ENCODE measurements at regions not wholly inside any gene's neighbourhood (a gene's known extent, or its start where the extent isn't known, plus 50 kb on each side); places are given as distances from the start of the nearest gene placed in this dataset.

- Histone ChIP-seq H3K9ac (ENCODE audit: insufficient read length) (no peak overlapping the region), H3K36me3 (ENCODE audit: insufficient read depth, low read length) (no peaks in the 10 kb centered on the region), H3K27ac (no peak overlapping the region), H3K4me3 (no peak overlapping the region), H3K9me3 (ENCODE audit: low read depth, low read length) (no peaks in the 10 kb centered on the region)
- no peak for TF ChIP-seq EZH2 (IDR thresholded peaks at IDR 0.05)
- no peak for TF ChIP-seq FOXP2 (optimal IDR thresholded peaks at IDR 0.05; ENCODE audit: control extremely low read depth, extremely low read length, insufficient read depth)
- TF ChIP-seq POLR2AphosphoS5 (IDR thresholded peaks at IDR 0.05; ENCODE audit: borderline replicate concordance, low read depth, low read length), result no peak
- no peak for DNase-seq (ENCODE audit: low read depth, low spot score)
Measured at GRCh38 chr16:64712026-64712425, 409.8 kb downstream of the CDH11 start.

GRCh38 chr16:64711596-64711995 is 410.3 kb downstream of the CDH11 start:
- H3K4me3 ChIP-seq, result no peak overlapping the region
- TF ChIP-seq POLR2AphosphoS5 (IDR thresholded peaks at IDR 0.05; ENCODE audit: borderline replicate concordance, low read depth, low read length), result no peak
- no peak for TF ChIP-seq EZH2 (IDR thresholded peaks at IDR 0.05)
- no peak for TF ChIP-seq FOXP2 (optimal IDR thresholded peaks at IDR 0.05; ENCODE audit: control extremely low read depth, extremely low read length, insufficient read depth)

GRCh38 chr16:64711026-64711425 is 410.8 kb downstream of the CDH11 start:
- no peak for DNase-seq (ENCODE audit: low read depth, low spot score)

More at GRCh38 chr16:64711596-64711995, 410.3 kb downstream of the CDH11 start:
- Histone ChIP-seq H3K36me3 (ENCODE audit: insufficient read depth, low read length) (no peaks in the 10 kb centered on the region), H3K9me3 (ENCODE audit: low read depth, low read length) (no peaks in the 10 kb centered on the region), H3K9ac (ENCODE audit: insufficient read length) (no peak overlapping the region), H3K27ac (no peak overlapping the region)
- no peak for DNase-seq (ENCODE audit: low read depth, low spot score)

GRCh38 chr16:64705443-64705842 is 416.4 kb downstream of the CDH11 start:
- TF ChIP-seq POLR2AphosphoS5 (IDR thresholded peaks at IDR 0.05; ENCODE audit: borderline replicate concordance, low read depth, low read length), result no peak
- TF ChIP-seq EZH2 (IDR thresholded peaks at IDR 0.05), result no peak
- no peak for TF ChIP-seq FOXP2 (optimal IDR thresholded peaks at IDR 0.05; ENCODE audit: control extremely low read depth, extremely low read length, insufficient read depth)
- H3K36me3 ChIP-seq (ENCODE audit: insufficient read depth, low read length), result no peaks in the 10 kb centered on the region
- no peak overlapping the region for H3K27ac ChIP-seq
- no peak for DNase-seq (ENCODE audit: low read depth, low spot score)
- no peak overlapping the region for H3K9ac ChIP-seq (ENCODE audit: insufficient read length)
- H3K9me3 ChIP-seq (ENCODE audit: low read depth, low read length), result no peaks in the 10 kb centered on the region
- H3K4me3 ChIP-seq, result no peak overlapping the region

More at GRCh38 chr16:64711026-64711425, 410.8 kb downstream of the CDH11 start:
- H3K9ac ChIP-seq (ENCODE audit: insufficient read length), result no peak overlapping the region
- no peak overlapping the region for H3K27ac ChIP-seq
- H3K9me3 ChIP-seq (ENCODE audit: low read depth, low read length), result no peaks in the 10 kb centered on the region
- H3K36me3 ChIP-seq (ENCODE audit: insufficient read depth, low read length), result no peaks in the 10 kb centered on the region
- H3K4me3 ChIP-seq, result no peak overlapping the region
- TF ChIP-seq EZH2 (IDR thresholded peaks at IDR 0.05), result no peak
- TF ChIP-seq FOXP2 (optimal IDR thresholded peaks at IDR 0.05; ENCODE audit: control extremely low read depth, extremely low read length, insufficient read depth), result no peak
- no peak for TF ChIP-seq POLR2AphosphoS5 (IDR thresholded peaks at IDR 0.05; ENCODE audit: borderline replicate concordance, low read depth, low read length)

DNA sequence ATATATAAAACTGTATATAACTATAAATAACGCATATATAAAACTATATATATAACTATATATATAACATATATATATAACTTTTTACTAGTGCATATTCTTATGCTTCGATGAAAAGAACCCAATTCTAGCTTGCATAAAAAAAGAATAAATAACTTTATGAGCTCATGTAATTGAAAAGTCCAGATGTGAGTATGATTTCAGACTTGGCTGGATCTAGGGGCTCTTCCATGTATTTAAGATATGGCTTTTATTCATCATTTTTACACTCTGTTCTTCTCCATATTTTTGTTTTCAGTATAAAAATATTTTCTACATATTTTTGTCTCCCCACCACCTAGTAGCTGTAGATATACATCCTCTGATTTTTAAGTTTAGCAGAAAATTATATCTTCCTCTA is 417.5 kb downstream of the CDH11 start:
- no peak overlapping the region for H3K9ac ChIP-seq (ENCODE audit: insufficient read length)
- no peak for DNase-seq (ENCODE audit: low read depth, low spot score)
- H3K27ac ChIP-seq, result no peak overlapping the region
- H3K4me3 ChIP-seq, result no peak overlapping the region
- no peaks in the 10 kb centered on the region for H3K9me3 ChIP-seq (ENCODE audit: low read depth, low read length)
- no peaks in the 10 kb centered on the region for H3K36me3 ChIP-seq (ENCODE audit: insufficient read depth, low read length)
- no peak for TF ChIP-seq FOXP2 (optimal IDR thresholded peaks at IDR 0.05; ENCODE audit: control extremely low read depth, extremely low read length, insufficient read depth)
- TF ChIP-seq POLR2AphosphoS5 (IDR thresholded peaks at IDR 0.05; ENCODE audit: borderline replicate concordance, low read depth, low read length), result no peak
- TF ChIP-seq EZH2 (IDR thresholded peaks at IDR 0.05), result no peak

GRCh38 chr16:64702415-64702814 is 419.4 kb downstream of the CDH11 start:
- no peak for TF ChIP-seq EZH2 (IDR thresholded peaks at IDR 0.05)
- no peak for DNase-seq (ENCODE audit: low read depth, low spot score)
- H3K36me3 ChIP-seq (ENCODE audit: insufficient read depth, low read length), result no peaks in the 10 kb centered on the region

GRCh38 chr16:64700628-64701027 is 421.2 kb downstream of the CDH11 start:
- no peak overlapping the region for H3K27ac ChIP-seq
- TF ChIP-seq EZH2 (IDR thresholded peaks at IDR 0.05), result no peak
- no peak for TF ChIP-seq POLR2AphosphoS5 (IDR thresholded peaks at IDR 0.05; ENCODE audit: borderline replicate concordance, low read depth, low read length)
- no peak overlapping the region for H3K9ac ChIP-seq (ENCODE audit: insufficient read length)
- H3K36me3 ChIP-seq (ENCODE audit: insufficient read depth, low read length), result no peaks in the 10 kb centered on the region
- H3K9me3 ChIP-seq (ENCODE audit: low read depth, low read length), result no peaks in the 10 kb centered on the region
- DNase-seq (ENCODE audit: low read depth, low spot score), result no peak
- H3K4me3 ChIP-seq, result no peak overlapping the region

More at GRCh38 chr16:64702415-64702814, 419.4 kb downstream of the CDH11 start:
- Histone ChIP-seq H3K9me3 (ENCODE audit: low read depth, low read length) (no peaks in the 10 kb centered on the region), H3K4me3 (no peak overlapping the region), H3K9ac (ENCODE audit: insufficient read length) (no peak overlapping the region), H3K27ac (no peak overlapping the region)

DNA sequence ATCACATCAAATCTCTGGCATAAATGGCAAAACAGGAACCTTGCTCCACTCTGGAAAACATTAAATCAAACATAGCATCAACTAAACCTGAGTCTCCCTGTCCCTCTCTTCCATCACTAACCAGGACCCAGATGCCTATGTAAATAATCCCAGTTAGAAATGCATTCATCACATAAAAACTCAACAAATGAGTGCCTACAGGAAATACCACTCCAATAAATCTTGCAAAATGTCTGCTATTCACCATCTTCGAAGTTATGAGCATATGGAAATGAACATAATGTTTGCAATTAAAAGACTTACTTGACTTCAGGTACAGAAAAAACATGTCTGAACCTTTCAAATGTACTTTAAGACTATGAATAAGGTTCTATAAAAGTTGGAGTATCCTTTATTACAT is 425.0 kb downstream of the CDH11 start:
- Histone ChIP-seq H3K9me3 (ENCODE audit: low read depth, low read length) (no peaks in the 10 kb centered on the region), H3K4me3 (peak overlapping the region; percentile 15; the same call in 1 of the 2 replicates), H3K36me3 (ENCODE audit: insufficient read depth, low read length) (no peaks in the 10 kb centered on the region), H3K27ac (no peak overlapping the region), H3K9ac (ENCODE audit: insufficient read length) (no peak overlapping the region)
- DNase-seq (ENCODE audit: low read depth, low spot score), result peak; percentile 73
- TF ChIP-seq POLR2AphosphoS5 (IDR thresholded peaks at IDR 0.05; ENCODE audit: borderline replicate concordance, low read depth, low read length), result peak; percentile 70; the same call in 1 of the 2 replicates
- TF ChIP-seq FOXP2 (optimal IDR thresholded peaks at IDR 0.05; ENCODE audit: control extremely low read depth, extremely low read length, insufficient read depth), result no peak

GRCh38 chr16:64695684-64696083 is 426.2 kb downstream of the CDH11 start:
- TF ChIP-seq POLR2AphosphoS5 (IDR thresholded peaks at IDR 0.05; ENCODE audit: borderline replicate concordance, low read depth, low read length) (no peak), FOXP2 (optimal IDR thresholded peaks at IDR 0.05; ENCODE audit: control extremely low read depth, extremely low read length, insufficient read depth) (no peak), EZH2 (IDR thresholded peaks at IDR 0.05) (no peak)
- no peak overlapping the region for H3K9ac ChIP-seq (ENCODE audit: insufficient read length)
- H3K27ac ChIP-seq, result no peak overlapping the region
- no peaks in the 10 kb centered on the region for H3K9me3 ChIP-seq (ENCODE audit: low read depth, low read length)
- H3K4me3 ChIP-seq, result no peak overlapping the region
- H3K36me3 ChIP-seq (ENCODE audit: insufficient read depth, low read length), result no peaks in the 10 kb centered on the region
- DNase-seq (ENCODE audit: low read depth, low spot score), result no peak

All from SK-N-MC (cell line).